Adrenal gland (tissue), 9 donors: ENCODE measurements at regions not wholly inside any gene's neighbourhood (a gene's known extent, or its start where the extent isn't known, plus 50 kb on each side); places are given as distances from the start of the nearest gene placed in this dataset.

Source experiments
- DNase-seq, 7 donors: peaks; one replicate each; pipeline ENCODE4 v3.0.0-alpha.2; 2019 to 2020
- H3K27ac ChIP-seq, 5 donors: fragments of 200-600 bp; sonication (generic) in 4 of 5; 1 replicate in 3 of 5; 2 replicates in 2 of 5; pipeline versions ENCODE4 v1.5.1 to v1.8.0; 2016 to 2020; ENCODE audit warnings: mild to moderate bottlenecking in 1 of 5
- H3K27me3 ChIP-seq: fragments of 200-600 bp; 2 replicates; pipeline ENCODE4 v1.8.0; 2021
- H3K36me3 ChIP-seq, 2 donors: fragments of 200-600 bp; replicated peaks in 1 of 2; 1 replicate in 1 of 2; 2 replicates in 1 of 2; pipeline versions ENCODE4 v1.5.1 to v1.8.0; 2018 to 2022
- H3K4me1 ChIP-seq, 2 donors: fragments of 200-600 bp; replicated peaks in 1 of 2; 1 replicate in 1 of 2; 2 replicates in 1 of 2; pipeline versions ENCODE4 v1.5.1 to v1.8.0; 2018 to 2021
- H3K4me3 ChIP-seq, 4 donors: fragments of 200-600 bp; sonication (generic) in 3 of 4; one replicate each; pipeline ENCODE4 v1.5.1; 2016 to 2018
- H3K9me3 ChIP-seq, 3 donors: fragments of 200-600 bp; sonication (generic) in 1 of 3; replicated peaks in 1 of 3; 1 replicate in 2 of 3; 2 replicates in 1 of 3; pipeline versions ENCODE4 v1.5.1 to v1.8.0; 2016 to 2021
- POLR2A ChIP-seq, 2 donors: fragments of 450-650 bp; IDR thresholded peaks; one replicate each; pipeline ENCODE4 v1.6.1; 2017; ENCODE audit warnings: antibody characterized with exemption in 2 of 2, mild to moderate bottlenecking in 2 of 2, moderate library complexity in 1 of 2
- WGBS, 4 donors: extraction: QIAGEN DNeasy Blood & Tissue Kit in 2 of 4; methylation state at CpG; one replicate each; pipeline versions ENCODE4 v1.1.5 to v1.1.7; 2013 to 2017; 5-methylcytosine and 5-hydroxymethylcytosine counted together
- intact Hi-C, 2 donors: fragments of 100-400 bp; cut with DNase I; formaldehyde crosslinking; loops; one replicate each; pipeline versions ENCODE4 v1.14.1 to v1.15.0; 2022 to 2023
- TF ChIP-seq, protein P1 (sequence below), 6 experiments: fragments of 450-650 bp in 4 of 6; fragments of 200-600 bp in 2 of 6; sonication (generic) in 1 of 6; IDR thresholded peaks; 1 replicate in 5 of 6; 2 replicates in 1 of 6; pipeline versions ENCODE4 v1.5.1 to v1.8.0; 2016 to 2021; ENCODE audit warnings: antibody characterized with exemption in 6 of 6, mild to moderate bottlenecking in 2 of 6, moderate library complexity in 1 of 6
- donor health status: healthy with polysubstance abuse.
- donor health status: Bipolar disorder and iron deficiency.
- donor health status: DM: yes; HTN: yes; CAD: no.
- donor health status: DM: no; HTN: no; CAD: no.
- donor health status: DM: no; HTN: no; CAD: no.

DNA sequence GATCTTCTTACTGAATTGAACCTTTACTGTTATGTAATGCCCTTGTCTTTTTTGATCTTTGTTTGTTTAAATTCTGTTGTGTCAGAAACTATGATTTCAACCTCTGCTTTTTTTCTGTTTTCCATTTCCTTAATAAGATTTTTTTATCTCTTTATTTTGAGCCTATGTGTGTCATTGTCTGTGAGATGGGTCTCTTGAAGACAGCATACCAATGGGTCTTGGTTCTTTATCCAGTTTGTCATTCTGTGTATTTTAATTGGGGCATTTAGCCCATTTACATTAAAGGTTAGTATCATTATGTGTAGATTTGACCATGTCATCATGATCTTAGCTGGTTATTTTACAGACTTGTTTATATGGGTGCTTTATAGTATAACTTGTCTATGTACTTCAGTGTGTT lies 1803.3 kb downstream of the SLITRK5 start:
- Histone ChIP-seq H3K27ac (no peak overlapping the region), H3K36me3 (no peaks in the 10 kb centered on the region), H3K4me3 (no peak overlapping the region), H3K9me3 (no peaks in the 10 kb centered on the region), H3K27me3 (no peaks in the 10 kb centered on the region), H3K4me1 (no peaks in the 10 kb centered on the region)
- TF ChIP-seq POLR2A (IDR thresholded peaks at IDR 0.05): no peak
- TF ChIP-seq, protein P1, sequence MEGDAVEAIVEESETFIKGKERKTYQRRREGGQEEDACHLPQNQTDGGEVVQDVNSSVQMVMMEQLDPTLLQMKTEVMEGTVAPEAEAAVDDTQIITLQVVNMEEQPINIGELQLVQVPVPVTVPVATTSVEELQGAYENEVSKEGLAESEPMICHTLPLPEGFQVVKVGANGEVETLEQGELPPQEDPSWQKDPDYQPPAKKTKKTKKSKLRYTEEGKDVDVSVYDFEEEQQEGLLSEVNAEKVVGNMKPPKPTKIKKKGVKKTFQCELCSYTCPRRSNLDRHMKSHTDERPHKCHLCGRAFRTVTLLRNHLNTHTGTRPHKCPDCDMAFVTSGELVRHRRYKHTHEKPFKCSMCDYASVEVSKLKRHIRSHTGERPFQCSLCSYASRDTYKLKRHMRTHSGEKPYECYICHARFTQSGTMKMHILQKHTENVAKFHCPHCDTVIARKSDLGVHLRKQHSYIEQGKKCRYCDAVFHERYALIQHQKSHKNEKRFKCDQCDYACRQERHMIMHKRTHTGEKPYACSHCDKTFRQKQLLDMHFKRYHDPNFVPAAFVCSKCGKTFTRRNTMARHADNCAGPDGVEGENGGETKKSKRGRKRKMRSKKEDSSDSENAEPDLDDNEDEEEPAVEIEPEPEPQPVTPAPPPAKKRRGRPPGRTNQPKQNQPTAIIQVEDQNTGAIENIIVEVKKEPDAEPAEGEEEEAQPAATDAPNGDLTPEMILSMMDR (IDR thresholded peaks at IDR 0.05): no peak
- DNase-seq: no peak
- intact Hi-C loops: no loop called here

DNA sequence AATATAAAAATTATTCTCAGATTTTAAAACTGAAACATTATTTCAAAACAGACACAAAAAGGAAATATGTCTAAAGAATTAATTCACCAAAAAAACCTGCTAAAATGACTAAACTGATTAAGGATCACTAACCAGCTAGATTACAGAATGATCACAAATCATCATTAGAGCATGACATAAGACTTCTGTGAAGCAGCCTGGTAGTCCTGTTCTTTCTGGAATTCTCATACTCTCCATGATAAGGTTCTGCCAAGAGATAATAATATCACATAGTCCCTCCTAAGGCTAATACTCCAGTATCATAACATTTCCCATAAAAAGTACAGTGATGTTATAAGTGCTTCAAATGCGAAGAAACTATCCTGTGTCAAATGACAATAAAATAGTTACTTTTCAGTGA lies 1814.9 kb downstream of the SLITRK5 start:
- Histone ChIP-seq H3K4me3 (no peak overlapping the region), H3K36me3 (no peaks in the 10 kb centered on the region), H3K27ac (no peak overlapping the region), H3K27me3 (no peaks in the 10 kb centered on the region), H3K4me1 (no peaks in the 10 kb centered on the region), H3K9me3 (no peaks in the 10 kb centered on the region)
- DNase-seq: no peak
- 81 to 89% (median 88%) methylated on average over 1 of the region's 1 CpG for WGBS, 4 donors
- intact Hi-C loops: no loop called here
- TF ChIP-seq, protein P1 (IDR thresholded peaks at IDR 0.05): no peak
- TF ChIP-seq POLR2A (IDR thresholded peaks at IDR 0.05): no peak

DNA sequence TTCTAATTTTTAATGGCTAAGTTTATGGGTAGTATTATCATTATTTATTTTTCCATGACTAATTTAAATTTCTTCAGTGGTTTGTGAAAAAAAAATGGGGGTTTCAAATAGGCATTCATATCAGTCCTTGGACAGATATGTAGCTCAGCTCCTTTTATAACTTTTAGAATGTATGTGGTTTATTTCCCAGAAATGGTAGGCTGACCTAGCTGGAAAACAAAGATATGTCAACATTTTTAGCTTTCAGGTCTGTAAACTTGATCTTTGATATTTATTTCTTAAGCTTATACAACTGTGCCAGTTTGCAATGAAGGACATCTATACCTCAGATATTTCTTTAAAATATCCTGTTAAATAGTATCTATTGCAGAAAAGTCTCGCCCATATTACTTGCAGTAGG lies 1815.5 kb downstream of the SLITRK5 start:
- H3K4me3 ChIP-seq: no peak overlapping the region
- TF ChIP-seq, protein P1 (IDR thresholded peaks at IDR 0.05): no peak
- no peak for TF ChIP-seq POLR2A (IDR thresholded peaks at IDR 0.05)
- WGBS, 4 donors: 78 to 93% (median 89%) methylated on average over 1 of the region's 1 CpG

DNA sequence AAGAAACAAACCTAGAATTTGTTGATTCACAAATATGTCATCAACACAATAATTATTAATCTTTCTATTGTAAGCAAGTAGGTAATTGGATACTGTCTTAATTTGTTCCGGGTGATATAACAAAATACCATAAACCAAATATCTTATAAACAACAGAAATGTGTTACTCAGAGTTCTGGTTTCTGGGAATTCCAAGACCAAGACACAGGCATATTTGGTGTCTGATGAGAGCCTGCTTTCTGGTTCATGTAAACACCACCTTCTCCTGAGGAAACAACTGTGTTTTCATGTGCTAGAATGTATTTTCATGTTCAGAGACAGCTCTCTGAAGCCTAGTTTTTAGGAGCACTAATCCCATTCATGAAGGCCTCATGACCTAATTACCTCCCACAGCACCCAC lies 1819.5 kb downstream of the SLITRK5 start:
- Histone ChIP-seq H3K36me3 (no peaks in the 10 kb centered on the region), H3K27me3 (no peaks in the 10 kb centered on the region), H3K4me3 (no peak overlapping the region), H3K27ac (no peak overlapping the region), H3K9me3 (no peaks in the 10 kb centered on the region), H3K4me1 (no peaks in the 10 kb centered on the region)
- intact Hi-C loops: no loop called here
- TF ChIP-seq POLR2A (IDR thresholded peaks at IDR 0.05): no peak
- TF ChIP-seq, protein P1 (IDR thresholded peaks at IDR 0.05): no peak
- DNase-seq: no peak
- WGBS, 4 donors: 91 to 100% (median 96%) methylated on average over 1 of the region's 1 CpG

More for the DNA sequence above, 1815.5 kb downstream of the SLITRK5 start:
- no peak overlapping the region for H3K27ac ChIP-seq
- no peaks in the 10 kb centered on the region for H3K9me3 ChIP-seq
- H3K4me1 ChIP-seq: no peaks in the 10 kb centered on the region
- DNase-seq: no peak
- no peaks in the 10 kb centered on the region for H3K36me3 ChIP-seq
- intact Hi-C loops: no loop called here
- no peaks in the 10 kb centered on the region for H3K27me3 ChIP-seq
